HuH-7 (cell line): ENCODE measurements at regions not wholly inside any gene's neighbourhood (a gene's known extent, or its start where the extent isn't known, plus 50 kb on each side); places are given as distances from the start of the nearest gene placed in this dataset.
"Not testable (repeated sequence)": the region's sequence is repeated elsewhere in the genome, so short reads cannot be mapped to it uniquely, and the experiment has no call there.

Source experiments
- DNase-seq: peaks from one replicate; pipeline ENCODE4 v3.0.0; 2011; ENCODE audit warnings: low spot score

DNA sequence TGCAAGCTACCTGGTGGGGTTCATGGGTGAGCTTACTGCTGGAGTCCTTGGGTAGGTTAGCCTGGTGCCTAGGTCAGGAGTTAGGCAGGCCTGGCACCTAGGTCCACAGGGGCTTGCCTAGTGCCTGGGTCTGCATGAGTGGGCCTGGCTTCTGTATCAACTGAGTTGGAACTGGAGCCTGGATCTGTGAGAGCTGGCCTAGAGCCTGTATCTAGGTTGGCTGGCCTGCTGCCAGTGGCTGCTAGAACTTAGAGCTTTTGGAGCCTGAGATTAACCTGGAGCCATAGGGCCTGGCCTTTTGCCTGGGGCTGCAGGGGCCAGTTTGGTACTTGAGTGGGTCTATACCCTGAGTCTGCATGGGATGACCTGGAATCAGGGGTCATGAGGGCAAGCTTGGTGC is 679.4 kb downstream of the NUP35 start:
- no peak for DNase-seq

GRCh38 chr2:183807870-183808269 is 683.6 kb downstream of the NUP35 start:
- no peak for DNase-seq

DNA sequence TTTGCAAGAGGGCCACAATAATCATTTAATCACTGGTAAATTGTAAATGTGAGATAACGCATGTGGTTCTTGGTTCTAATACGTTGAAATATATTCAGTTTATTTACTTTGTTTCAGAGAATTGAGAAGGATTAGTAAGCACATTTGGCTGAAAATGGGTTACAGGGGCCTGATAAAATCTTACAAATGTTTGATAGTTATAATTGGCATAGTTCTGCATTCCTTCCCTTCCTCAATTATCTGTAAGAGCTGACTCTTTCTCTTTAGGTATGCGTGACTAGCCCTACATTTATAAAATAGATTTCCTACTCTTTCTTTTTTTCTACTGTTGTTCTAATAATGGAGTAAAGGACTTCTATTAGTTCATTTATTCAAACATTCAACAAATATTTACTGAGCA is 685.2 kb downstream of the NUP35 start:
- no peak for DNase-seq

DNA sequence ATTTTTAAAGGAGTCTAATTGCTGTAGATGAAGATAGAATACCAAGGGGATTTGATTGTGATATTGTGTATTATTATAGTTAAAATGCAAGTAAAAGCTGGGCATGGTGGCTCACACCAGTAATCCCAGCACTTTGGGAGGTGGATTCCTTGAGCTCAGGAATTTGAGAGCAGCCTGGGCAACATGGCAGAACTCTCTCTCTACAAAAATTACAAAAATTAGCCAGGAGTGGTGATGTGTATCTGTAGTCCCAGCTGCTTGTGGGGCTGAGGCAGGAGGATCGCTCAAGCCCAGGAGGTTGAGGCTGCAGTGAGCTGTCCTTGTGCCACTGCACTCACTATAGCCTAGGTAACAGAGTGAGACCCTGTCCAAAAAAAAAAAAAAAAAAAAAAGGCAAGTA is 687.0 kb downstream of the NUP35 start:
- no peak for DNase-seq

DNA sequence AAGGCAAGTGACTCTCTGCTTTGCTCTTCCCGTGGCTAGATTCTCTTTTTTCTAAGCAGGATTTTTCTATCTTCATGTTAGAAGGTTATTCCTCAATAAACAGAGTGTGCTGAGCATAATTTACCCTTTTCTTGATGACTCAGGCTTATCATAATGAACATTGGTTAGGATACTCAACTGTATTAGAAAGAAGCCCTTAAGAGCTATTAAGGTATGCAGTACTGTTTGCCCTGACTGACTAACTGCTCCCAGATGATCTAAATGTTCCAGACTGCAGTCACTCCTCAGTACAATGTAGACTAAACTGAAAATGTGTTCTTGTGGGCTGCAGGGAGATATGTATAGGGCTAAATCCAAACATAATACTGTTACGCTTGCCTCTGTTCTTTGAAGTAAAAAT is 687.8 kb downstream of the NUP35 start:
- no peak for DNase-seq

GRCh38 chr2:183825710-183826109 is 701.5 kb downstream of the NUP35 start:
- no peak for DNase-seq

DNA sequence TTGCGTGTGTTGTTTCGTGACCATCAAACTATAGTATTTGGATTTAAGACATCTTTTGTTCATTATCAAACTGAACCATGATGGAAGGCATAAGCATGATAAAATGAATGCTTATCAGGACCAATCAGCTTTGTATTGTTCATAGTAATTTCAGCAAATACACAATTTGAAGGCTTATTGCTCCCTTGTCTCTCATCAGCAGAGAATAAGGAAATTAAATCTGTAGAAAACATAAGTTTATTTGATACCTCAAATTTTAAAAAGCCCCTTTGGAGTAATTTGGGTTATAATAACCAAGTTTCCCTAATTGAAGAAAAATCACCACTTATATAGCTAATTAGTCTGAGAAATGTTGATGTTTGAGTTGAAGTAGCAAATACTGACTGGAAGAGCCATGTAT is 705.7 kb downstream of the NUP35 start:
- no peak for DNase-seq

GRCh38 chr2:183837157-183837556 is 712.9 kb downstream of the NUP35 start:
- DNase-seq: no peak

DNA sequence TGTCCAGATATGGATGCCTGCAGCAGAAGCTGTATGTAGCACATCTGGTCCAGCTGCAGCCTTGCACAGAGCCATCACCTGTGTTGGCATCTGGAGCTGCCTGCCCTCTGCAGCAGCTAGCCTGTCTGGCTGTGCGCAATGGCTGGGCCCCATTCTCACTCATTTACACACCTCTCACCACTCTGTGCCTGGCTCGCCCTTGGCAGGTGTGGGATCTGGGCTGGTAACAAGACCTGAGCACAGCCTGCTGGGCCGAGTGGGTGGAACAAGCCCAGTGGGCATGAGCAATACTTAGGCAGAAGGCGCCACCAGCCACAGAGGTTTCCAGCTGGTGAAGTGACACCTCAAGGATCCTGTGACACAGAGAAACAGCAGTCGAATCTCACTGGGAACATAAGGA is 714.1 kb downstream of the NUP35 start:
- no peak for DNase-seq

DNA sequence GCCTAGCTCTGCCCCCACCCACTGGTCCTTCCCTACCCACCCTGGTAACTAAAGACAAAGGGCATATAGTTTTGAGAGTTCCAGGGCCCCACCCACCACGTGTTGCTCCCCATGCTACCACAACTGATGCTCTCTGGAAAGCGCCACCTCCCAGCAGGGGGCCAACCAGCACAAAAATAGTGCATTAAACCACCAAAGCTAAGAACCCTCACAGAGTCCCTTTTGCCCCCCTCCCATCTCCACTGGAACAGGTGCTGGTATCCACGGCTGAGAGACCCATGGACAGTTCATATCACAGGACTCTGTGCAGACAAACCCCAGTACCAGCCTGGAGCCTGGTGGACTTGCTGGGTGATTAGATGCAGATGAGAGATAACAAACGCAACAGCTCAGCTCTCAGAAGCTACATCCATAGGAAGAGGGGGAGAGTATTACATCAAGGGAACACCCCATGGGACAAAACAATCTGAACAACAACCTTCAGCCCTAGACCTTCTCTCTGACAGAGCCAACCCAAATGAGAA is 715.9 kb downstream of the NUP35 start:
- DNase-seq: no peak

- DNase-seq: not testable (repeated sequence)
Measured at GRCh38 chr2:183849826-183850225, 725.6 kb downstream of the NUP35 start.

DNA sequence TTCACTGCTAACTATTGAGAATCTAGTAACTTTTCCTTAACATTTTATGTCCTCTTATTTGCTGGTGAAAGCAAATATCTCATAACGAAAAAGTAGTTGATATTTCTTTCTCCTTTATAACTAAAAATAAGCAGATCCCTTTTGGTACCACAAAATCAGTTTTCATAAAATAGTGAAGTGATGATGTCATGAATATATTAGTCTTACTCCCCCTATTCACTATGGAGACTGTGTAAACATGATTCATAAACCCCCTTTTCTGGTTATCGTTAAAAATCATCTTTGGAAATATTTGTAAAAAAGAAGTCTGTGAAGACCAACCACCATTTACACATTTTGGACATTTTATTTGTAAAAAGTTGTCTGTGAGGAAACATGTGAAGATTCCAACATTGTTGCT is 734.9 kb downstream of the NUP35 start:
- no peak for DNase-seq

DNA sequence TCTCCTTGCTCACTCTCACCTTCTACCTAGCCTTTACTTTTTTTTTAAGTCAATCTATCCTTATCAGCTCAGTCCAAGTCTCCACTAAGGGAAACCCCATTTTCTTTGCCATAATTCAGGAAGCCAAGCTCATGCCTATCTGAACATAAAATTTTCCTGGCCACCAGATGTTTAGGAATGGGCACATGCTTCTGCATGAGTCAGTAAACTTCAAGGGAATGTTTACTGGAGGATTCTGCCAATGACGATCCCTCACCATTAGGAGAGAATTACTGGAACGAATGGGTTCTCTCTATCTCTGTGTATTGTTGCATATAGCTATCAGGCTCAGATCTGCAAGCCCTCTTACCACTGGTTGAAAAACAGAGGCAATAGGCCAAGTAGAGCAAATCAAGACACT is 731.7 kb upstream of the ZNF804A start:
- no peak for DNase-seq

DNA sequence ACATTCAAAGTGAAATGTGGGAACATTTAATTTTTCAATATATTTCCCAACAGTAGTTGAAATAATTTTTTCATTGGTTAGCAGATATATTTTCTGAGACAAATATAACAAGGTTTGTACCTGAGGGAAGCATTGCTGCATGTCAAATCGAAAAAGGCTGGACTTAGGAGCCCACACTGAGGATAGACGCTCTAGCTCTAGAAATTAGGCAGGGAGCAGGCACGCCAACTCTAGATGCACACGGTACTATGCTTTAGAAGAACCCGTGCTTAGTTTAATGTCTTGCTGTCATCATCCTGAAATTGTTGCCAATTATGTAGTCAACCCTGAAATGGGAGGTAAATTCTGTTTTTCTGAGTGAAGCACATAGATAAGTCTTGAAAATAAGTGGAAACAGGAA is 731.1 kb upstream of the ZNF804A start:
- no peak for DNase-seq

- DNase-seq: no peak
Measured at GRCh38 chr2:183868153-183868552, 730.2 kb upstream of the ZNF804A start.

DNA sequence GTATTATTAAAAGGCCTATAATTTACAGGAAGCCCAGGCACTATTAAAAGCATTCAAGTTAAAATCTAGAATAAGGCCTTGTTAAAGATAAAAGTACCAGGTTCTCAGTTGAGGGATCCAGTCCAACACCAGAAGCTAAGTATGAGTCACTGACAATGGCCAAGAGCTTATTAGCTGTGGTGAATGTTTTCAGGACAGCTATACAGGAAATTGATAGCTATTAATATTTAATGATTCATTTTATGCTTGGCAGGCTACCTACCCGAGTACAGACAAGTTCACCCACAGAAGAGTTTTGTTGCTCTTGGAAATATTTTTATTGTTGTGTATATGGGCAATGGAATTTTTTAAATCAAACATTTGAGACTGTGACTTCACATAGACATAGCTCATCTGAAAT is 729.6 kb upstream of the ZNF804A start:
- DNase-seq: no peak

GRCh38 chr2:183872131-183872530 is 726.2 kb upstream of the ZNF804A start:
- DNase-seq: no peak

DNA sequence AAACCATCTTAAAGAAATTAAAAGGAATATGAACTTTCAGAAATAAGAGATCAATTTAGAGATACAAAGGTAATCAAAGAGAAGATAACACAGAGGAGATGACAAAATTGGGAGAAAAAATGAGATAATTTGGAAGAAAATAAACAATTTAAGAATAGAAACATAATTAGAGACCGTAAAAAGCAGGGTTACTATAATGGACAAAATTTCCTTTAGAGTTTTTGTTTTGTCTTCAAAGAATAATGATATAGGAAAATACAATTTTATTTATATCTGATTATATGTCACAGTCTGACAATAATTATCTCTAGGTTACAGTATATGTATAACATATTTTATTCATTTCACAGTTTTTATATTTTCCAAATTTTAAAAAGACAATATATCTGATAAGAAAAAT is 716.4 kb upstream of the ZNF804A start:
- no peak for DNase-seq

- DNase-seq: no peak
Measured at GRCh38 chr2:183892315-183892941, 705.9 kb upstream of the ZNF804A start.

DNA sequence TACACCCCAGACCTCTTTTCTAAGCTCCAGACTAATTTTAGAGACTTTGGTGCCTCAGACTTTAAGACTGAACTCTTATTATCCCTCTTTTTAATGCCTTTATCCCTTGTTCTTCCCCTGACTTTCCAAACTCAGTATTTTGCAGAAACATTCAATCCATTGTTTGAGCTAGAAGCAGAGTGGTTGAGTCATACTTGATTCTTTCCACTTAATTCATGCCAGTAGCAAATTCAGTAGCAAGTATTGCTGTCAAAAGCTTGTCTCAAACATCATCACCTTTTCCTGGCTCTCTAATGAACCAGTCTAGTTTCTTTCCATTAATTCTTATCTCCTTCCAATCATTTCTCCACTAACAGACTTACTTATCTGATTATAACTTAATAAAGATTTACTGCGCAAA is 699.7 kb upstream of the ZNF804A start:
- no peak for DNase-seq

DNA sequence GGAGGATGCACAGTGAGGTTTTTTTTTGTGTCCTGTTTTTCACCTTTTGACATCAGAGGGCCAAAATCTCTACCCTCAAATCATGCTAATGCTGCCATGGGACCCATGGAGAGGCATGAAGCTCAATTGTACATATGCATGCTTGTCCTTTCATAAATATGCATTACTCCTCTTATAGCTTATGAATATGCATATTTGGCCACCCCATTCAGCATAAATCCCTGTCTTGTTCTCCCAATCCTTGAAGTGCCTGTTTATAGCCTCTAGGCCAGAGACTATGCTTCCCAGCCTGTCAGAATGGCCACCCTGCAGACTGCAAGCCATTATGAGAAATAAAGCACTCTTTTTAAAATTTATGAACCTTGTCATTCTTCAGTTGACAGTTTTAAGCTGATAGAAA is 696.4 kb upstream of the ZNF804A start:
- DNase-seq: no peak

DNA sequence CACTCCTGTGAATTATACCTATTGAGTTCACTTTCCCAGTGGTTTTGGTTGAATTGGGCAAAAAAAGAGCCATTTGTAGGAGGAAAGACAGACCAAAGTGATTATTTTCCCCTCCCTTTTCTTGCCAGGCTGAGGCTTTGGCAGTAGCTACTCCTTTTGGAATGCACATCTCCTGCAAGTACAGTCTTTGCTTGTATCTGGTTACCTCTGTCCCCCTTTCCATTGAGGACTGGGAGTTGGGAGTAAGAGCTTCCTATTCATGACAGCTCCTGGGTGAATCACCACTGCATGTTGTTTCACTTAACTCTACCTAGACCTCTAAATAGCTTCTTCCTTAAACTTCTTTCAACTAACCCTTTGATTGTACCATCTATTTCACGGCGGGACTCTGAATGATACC is 695.3 kb upstream of the ZNF804A start:
- DNase-seq: no peak

- not testable (repeated sequence) for DNase-seq
Measured at GRCh38 chr2:183916041-183916440, 682.3 kb upstream of the ZNF804A start.

DNA sequence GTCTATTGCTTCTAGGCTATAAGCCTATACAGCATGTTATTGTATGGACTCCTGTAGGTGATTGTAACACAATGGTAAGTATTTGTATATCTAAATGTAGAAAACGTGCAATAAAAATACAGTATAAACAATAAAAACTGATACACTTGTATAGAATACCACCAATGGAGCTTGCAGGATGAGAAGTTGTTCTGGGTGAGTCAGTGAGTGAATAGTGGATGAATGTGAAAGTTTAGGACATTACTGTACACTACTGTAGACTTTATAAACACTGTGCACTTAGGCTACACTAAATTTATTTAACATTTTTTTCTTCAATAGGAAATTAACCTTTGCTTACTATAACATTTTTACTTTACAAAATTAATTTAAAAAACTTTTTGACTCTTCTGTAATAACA is 679.2 kb upstream of the ZNF804A start:
- no peak for DNase-seq

- DNase-seq: no peak
Measured at GRCh38 chr2:183919926-183920325, 678.4 kb upstream of the ZNF804A start.
